Loucy (cell line): ENCODE measurements at regions not wholly inside any gene's neighbourhood (a gene's known extent, or its start where the extent isn't known, plus 50 kb on each side); places are given as distances from the start of the nearest gene placed in this dataset.

Source experiments
- EZH2phosphoT487 ChIP-seq: fragments of 200-600 bp; IDR thresholded peaks from 2 replicates; pipeline ENCODE4 v1.6.1; 2018; ENCODE audit warnings: antibody characterized with exemption, mild to moderate bottlenecking, moderate library complexity, borderline replicate concordance
- TF ChIP-seq, protein P1 (sequence below): fragments of 200-600 bp; sonication (generic); conservative IDR thresholded peaks from 2 replicates; pipeline ENCODE4 v1.5.1; 2014; ENCODE audit warnings: mild to moderate bottlenecking, antibody characterized with exemption, low read length

DNA sequence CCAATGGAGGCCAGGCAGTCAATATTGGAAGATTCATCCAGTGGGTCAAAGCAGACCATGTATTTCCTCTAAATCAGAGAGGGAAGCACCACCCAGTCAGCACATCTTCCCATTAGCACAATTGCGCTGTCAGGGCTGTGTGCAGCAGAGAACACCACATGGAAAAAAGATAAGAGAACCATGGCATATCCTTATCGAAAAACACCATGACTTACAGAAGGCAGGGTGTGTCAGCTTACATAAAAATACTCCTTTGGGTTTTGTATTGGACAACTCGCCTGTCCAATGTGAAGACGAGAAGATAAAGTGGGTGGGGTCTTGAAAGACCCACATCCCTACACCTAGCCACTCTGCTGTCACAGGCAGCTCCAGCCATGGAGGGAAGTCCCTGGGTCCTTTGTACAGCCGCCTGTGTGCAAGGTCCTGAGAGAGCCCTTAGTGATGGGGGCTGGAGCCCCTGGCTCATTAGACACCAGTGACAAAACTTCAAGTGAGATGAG, 71.9 kb upstream of the SPATA31E1 start:
- TF ChIP-seq, protein P1, sequence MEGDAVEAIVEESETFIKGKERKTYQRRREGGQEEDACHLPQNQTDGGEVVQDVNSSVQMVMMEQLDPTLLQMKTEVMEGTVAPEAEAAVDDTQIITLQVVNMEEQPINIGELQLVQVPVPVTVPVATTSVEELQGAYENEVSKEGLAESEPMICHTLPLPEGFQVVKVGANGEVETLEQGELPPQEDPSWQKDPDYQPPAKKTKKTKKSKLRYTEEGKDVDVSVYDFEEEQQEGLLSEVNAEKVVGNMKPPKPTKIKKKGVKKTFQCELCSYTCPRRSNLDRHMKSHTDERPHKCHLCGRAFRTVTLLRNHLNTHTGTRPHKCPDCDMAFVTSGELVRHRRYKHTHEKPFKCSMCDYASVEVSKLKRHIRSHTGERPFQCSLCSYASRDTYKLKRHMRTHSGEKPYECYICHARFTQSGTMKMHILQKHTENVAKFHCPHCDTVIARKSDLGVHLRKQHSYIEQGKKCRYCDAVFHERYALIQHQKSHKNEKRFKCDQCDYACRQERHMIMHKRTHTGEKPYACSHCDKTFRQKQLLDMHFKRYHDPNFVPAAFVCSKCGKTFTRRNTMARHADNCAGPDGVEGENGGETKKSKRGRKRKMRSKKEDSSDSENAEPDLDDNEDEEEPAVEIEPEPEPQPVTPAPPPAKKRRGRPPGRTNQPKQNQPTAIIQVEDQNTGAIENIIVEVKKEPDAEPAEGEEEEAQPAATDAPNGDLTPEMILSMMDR = no peak
- TF ChIP-seq EZH2phosphoT487 = no peak
